HepG2 (cell line): ENCODE measurements at regions not wholly inside any gene's neighbourhood (a gene's known extent, or its start where the extent isn't known, plus 50 kb on each side); places are given as distances from the start of the nearest gene placed in this dataset.

Source experiments
- ATAC-seq: fragments of 200-7000 bp; cut with Tn5 transposase; 3 replicates; pipeline ENCODE4 v1.9.1; 2020; ENCODE audit warnings: mild to moderate bottlenecking, moderate library complexity
- BruUV-seq: library from RNA; stranded (reverse); fragments of 400-500 nt; replicated peaks from 2 replicates; lab custom pipeline; 2021; lab: Mats Ljungman, UMichigan
- CTCF ChIA-PET: fragments of 300-600 bp; formaldehyde crosslinking; extraction: SDS; loops from one replicate; lab custom pipeline; 2021; ENCODE audit warnings: low total read pairs, inconsistent platforms, low intra/inter-chr PET ratio; lab: Yijun Ruan, JAX
- POLR2A ChIA-PET: fragments of 350-600 bp; sonication (Branson Sonifier 250); formaldehyde crosslinking; loops from one replicate; lab custom pipeline; 2020; ENCODE audit warnings: antibody characterized with exemption, inconsistent platforms; lab: Yijun Ruan, JAX
- DNase-seq: peaks from one replicate; pipeline ENCODE4 v3.0.0-alpha.2; 2015; ENCODE audit warnings: low spot score
- FAIRE-seq: peaks from 3 replicates; lab custom pipeline; 2011; peaks lifted over from hg19 to GRCh38; lab: Jason Lieb, UNC
- H2AFZ ChIP-seq: one replicate; pipeline ENCODE4 v1.6.1; 2011; ENCODE audit warnings: low read length, inconsistent platforms
- H3K27ac ChIP-seq: fragments of 300-600 bp; 3 replicates; pipeline ENCODE4 v1.8.0; 2011; ENCODE audit warnings: mixed run types, mild to moderate bottlenecking, mixed read lengths, low read length, inconsistent platforms; ENCODE audit not compliant: insufficient read depth; ENCODE audit errors: extremely low read length
- H3K27me3 ChIP-seq, 2 experiments: fragments of 200-600 bp in 1 of 2; 2 replicates in 1 of 2; 3 replicates in 1 of 2; pipeline versions ENCODE4 v1.6.0 to v1.8.0; 2011; ENCODE audit warnings: low read length in 2 of 2, mild to moderate bottlenecking in 2 of 2, moderate library complexity in 2 of 2, inconsistent platforms in 1 of 2; ENCODE audit not compliant: insufficient read depth in 2 of 2, control insufficient read depth in 1 of 2
- H3K36me3 ChIP-seq, 2 experiments: fragments of 200-600 bp in 1 of 2; replicated peaks in 1 of 2; 2 replicates in 1 of 2; 3 replicates in 1 of 2; pipeline versions ENCODE4 v1.5.1 to v1.8.0; 2011; ENCODE audit warnings: low read length in 2 of 2, inconsistent platforms in 1 of 2; ENCODE audit not compliant: insufficient read depth in 2 of 2, control insufficient read depth in 1 of 2
- H3K4me1 ChIP-seq: 2 replicates; pipeline ENCODE4 v1.5.1; 2012; ENCODE audit warnings: low read length, inconsistent platforms; ENCODE audit not compliant: insufficient read depth
- H3K4me2 ChIP-seq: 2 replicates; pipeline ENCODE4 v1.6.0; 2011; ENCODE audit warnings: low read depth, low read length, inconsistent platforms
- H3K4me3 ChIP-seq, 3 experiments: fragments of 200-600 bp in 1 of 3; sonication (generic), shearing (Covaris generic) in 1 of 3; replicated peaks in 1 of 3; 2 replicates each; pipeline ENCODE4 v1.5.1; 2011 to 2016; ENCODE audit warnings: low read length in 3 of 3, inconsistent platforms in 2 of 3, low read depth in 2 of 3, mild to moderate bottlenecking in 2 of 3, control low read depth in 1 of 3, mixed read lengths in 1 of 3; ENCODE audit not compliant: insufficient read depth in 1 of 3
- H3K79me2 ChIP-seq: one replicate; pipeline ENCODE4 v1.6.1; 2011; ENCODE audit warnings: low read length, inconsistent platforms; ENCODE audit not compliant: insufficient read depth
- H3K9ac ChIP-seq: 2 replicates; pipeline ENCODE4 v1.6.0; 2011; ENCODE audit warnings: mild to moderate bottlenecking, low read depth, low read length, inconsistent platforms; ENCODE audit not compliant: insufficient read depth
- H3K9me3 ChIP-seq: 2 replicates; pipeline ENCODE4 v1.5.1; 2012; ENCODE audit warnings: mild to moderate bottlenecking, low read length
- H4K20me1 ChIP-seq: 2 replicates; pipeline ENCODE4 v1.6.0; 2011; ENCODE audit warnings: inconsistent platforms, mild to moderate bottlenecking, low read length, moderate library complexity; ENCODE audit not compliant: insufficient read depth
- GTF3A ChIP-seq: sonication (generic); formaldehyde crosslinking; conservative IDR thresholded peaks from 2 replicates; pipeline ENCODE4 v1.4.0; 2020; ENCODE audit warnings: mild to moderate bottlenecking, missing genetic modification reagents
- KLF15 ChIP-seq: sonication (generic); formaldehyde crosslinking; IDR thresholded peaks from 2 replicates; pipeline ENCODE4 v1.8.1; 2023; ENCODE audit warnings: borderline replicate concordance, mild to moderate bottlenecking, inconsistent platforms, missing genetic modification reagents, mixed read lengths
- MBD4 ChIP-seq: IDR thresholded peaks from 2 replicates; pipeline ENCODE4 v1.6.1; 2012; ENCODE audit warnings: low read length, inconsistent platforms, borderline replicate concordance
- NPAS2 ChIP-seq: sonication (generic); formaldehyde crosslinking; IDR thresholded peaks from 2 replicates; pipeline ENCODE4 v1.8.0; 2022; ENCODE audit warnings: mild to moderate bottlenecking, missing genetic modification reagents, borderline replicate concordance
- PPARG ChIP-seq: conservative IDR thresholded peaks from 2 replicates; pipeline ENCODE4 v1.6.1; 2016; ENCODE audit warnings: missing biosample characterization, missing genetic modification reagents
- ZNF768 ChIP-seq: sonication (generic); formaldehyde crosslinking; IDR thresholded peaks from 2 replicates; pipeline ENCODE4 v1.4.0; 2020; ENCODE audit warnings: missing genetic modification reagents
- WGBS: methylation state at CpG from one replicate; pipeline ENCODE4 v1.1.6; 2017; ENCODE audit warnings: low lambda C conversion rate; 5-methylcytosine and 5-hydroxymethylcytosine counted together
- in situ Hi-C: cut with HindIII; loops from 2 replicates; pipeline ENCODE4 v1.10.0; 2017; ENCODE audit warnings: low pct_unique_long_range_greater_than_20kb; ENCODE audit not compliant: extremely low pct_ligation_motif_present
- intact Hi-C: fragments of 100-400 bp; cut with micrococcal nuclease; formaldehyde crosslinking; loops from one replicate; pipeline ENCODE4 v1.10.0; 2022; ENCODE audit not compliant: unreplicated experiment
- TF ChIP-seq, protein P1 (sequence below): sonication (generic); formaldehyde crosslinking; conservative IDR thresholded peaks from 2 replicates; pipeline ENCODE4 v1.8.0; 2022; ENCODE audit warnings: mild to moderate bottlenecking, moderate library complexity, missing genetic modification reagents
- TF ChIP-seq, protein P2 (sequence below): IDR thresholded peaks from 2 replicates; pipeline ENCODE4 v1.6.1; 2016; ENCODE audit warnings: missing biosample characterization, missing genetic modification reagents, low read depth

DNA sequence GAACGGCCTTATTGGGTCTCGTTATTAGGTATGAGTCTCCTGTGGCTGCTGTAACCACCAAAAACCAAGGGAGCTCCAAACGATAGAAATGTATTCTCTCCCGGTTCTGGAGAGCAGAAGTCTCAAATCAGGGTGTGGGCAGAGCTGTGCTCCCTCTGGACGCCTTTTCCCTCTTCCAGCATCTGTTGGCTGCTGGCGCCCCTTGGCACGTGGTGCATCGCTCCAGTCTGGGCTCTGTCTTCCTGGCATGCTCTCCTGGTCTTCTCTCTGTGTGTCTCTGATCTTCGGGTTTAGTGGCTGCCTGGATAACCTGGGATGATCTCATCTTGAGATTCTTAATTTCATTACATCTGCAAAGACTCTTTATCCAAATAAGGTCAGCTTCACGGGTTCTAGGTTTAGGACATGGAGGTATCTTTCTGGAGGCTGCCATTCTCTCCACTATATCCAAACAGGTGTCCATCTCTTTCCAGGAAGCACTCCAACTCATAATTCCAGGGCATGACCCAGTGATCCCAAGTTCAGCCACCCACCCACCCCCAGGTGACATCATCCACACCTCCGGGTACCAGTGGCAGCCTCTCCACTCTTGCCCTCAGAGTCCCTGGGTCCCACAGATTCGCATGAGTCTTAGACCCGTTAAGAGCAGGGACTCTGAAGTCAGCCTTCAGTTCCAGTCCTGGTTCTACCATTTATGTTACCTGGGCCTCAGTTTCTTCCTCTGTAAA, 145.5 kb upstream of the FOXF1 start:
- no peaks in the 10 kb centered on the region for H3K36me3 ChIP-seq
- H3K27me3 ChIP-seq: peaks cover 6 to 66% of the 10 kb centered on the region in 2 experiments; a peak in 4 of 5 replicates
- H3K4me1 ChIP-seq: no peaks in the 10 kb centered on the region
- CTCF ChIA-PET: no interaction called here
- no peaks in the 10 kb centered on the region for H3K9me3 ChIP-seq
- no peak for ATAC-seq
- H3K27ac ChIP-seq: no peak overlapping the region
- no peak overlapping the region for H3K4me2 ChIP-seq
- WGBS: 3% methylated on average over 13 of the region's 13 CpGs
- no peak for FAIRE-seq
- DNase-seq: no peak
- H3K9ac ChIP-seq: no peak overlapping the region
- no TSS peak for BruUV-seq
- H3K4me3 ChIP-seq: no peak overlapping the region
- TF ChIP-seq MBD4: no peak
- TF ChIP-seq, protein P1, sequence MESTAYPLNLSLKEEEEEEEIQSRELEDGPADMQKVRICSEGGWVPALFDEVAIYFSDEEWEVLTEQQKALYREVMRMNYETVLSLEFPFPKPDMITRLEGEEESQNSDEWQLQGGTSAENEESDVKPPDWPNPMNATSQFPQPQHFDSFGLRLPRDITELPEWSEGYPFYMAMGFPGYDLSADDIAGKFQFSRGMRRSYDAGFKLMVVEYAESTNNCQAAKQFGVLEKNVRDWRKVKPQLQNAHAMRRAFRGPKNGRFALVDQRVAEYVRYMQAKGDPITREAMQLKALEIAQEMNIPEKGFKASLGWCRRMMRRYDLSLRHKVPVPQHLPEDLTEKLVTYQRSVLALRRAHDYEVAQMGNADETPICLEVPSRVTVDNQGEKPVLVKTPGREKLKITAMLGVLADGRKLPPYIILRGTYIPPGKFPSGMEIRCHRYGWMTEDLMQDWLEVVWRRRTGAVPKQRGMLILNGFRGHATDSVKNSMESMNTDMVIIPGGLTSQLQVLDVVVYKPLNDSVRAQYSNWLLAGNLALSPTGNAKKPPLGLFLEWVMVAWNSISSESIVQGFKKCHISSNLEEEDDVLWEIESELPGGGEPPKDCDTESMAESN (CRISPR knock-in tag): no peak
- TF ChIP-seq, protein P2, sequence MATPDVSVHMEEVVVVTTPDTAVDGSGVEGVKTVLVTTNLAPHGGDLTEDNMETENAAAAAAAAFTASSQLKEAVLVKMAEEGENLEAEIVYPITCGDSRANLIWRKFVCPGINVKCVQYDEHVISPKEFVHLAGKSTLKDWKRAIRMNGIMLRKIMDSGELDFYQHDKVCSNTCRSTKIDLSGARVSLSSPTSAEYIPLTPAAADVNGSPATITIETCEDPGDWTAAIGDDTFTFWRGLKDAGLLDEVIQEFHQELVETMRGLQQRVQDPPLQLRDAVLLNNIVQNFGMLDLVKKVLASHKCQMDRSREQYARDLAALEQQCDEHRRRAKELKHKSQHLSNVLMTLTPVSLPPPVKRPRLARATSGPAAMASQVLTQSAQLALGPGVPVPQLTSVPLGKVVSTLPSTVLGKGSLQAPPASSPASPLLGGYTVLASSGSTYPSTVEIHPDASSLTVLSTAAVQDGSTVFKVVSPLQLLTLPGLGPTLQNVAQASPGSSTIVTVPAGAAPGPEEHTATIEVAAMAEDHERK (CRISPR knock-in tag): no peak
- no peak for TF ChIP-seq NPAS2 (CRISPR knock-in tag)
- no peak for TF ChIP-seq GTF3A (CRISPR knock-in tag)
- TF ChIP-seq KLF15 (CRISPR knock-in tag): no peak
- TF ChIP-seq ZNF768 (CRISPR knock-in tag): no peak
- no peak for TF ChIP-seq PPARG
- in situ Hi-C loops: no loop called here
- POLR2A ChIA-PET: no interaction called here
- intact Hi-C loops: no loop called here
- H3K79me2 ChIP-seq: no peaks in the 10 kb centered on the region
- no peak overlapping the region for H2AFZ ChIP-seq
- H4K20me1 ChIP-seq: no peaks in the 10 kb centered on the region
